NCI-H128 (cell line): ENCODE measurements at regions not wholly inside any gene's neighbourhood (a gene's known extent, or its start where the extent isn't known, plus 50 kb on each side); places are given as distances from the start of the nearest gene placed in this dataset.

Source experiments
- DNase-seq: peaks from one replicate; lab custom pipeline; 2025; ENCODE audit not compliant: unreplicated experiment; lab: John Stamatoyannopoulos, UW

DNA sequence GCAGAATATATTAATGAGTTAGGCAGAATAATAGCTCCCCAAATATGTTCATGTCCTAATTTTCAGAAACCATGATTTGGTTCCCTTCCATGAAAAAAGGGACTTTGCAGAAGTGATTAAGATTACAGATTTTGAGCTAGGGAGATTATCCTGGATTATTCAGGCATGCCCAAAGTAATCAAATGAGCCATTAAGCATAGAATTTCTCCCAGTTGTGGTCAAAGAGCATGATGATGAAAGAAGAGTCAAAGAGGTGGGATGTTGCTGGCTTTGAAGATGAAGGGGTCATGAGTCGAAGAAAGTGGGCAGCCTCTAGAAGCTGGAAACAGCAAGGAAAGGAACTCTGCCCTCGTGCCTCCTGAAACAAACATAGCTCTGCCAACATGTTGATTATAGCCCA lies 254.2 kb upstream of the CDIN1 start:
- no peak for DNase-seq

GRCh38 chr15:36329592-36329991 lies 249.8 kb upstream of the CDIN1 start:
- DNase-seq = no peak

DNA sequence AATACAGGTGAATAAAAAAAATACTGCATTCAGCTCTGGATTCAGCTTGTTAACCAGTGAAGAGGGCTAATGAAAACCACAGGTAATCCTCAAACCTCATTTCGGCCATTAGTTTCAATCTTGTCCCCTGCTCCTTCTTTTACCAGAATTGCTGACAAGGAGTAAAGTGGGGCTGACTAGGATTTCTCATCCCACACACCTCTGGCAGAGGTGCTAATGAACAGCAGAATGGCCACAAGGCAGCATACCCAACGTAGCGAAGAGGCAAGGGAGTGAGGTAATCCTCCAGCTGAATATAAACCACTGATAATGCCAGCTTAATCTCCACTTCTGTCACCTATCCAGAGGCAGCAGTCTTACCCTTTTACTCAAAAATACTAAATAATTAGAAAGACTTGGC lies 248.8 kb upstream of the CDIN1 start:
- no peak for DNase-seq

DNA sequence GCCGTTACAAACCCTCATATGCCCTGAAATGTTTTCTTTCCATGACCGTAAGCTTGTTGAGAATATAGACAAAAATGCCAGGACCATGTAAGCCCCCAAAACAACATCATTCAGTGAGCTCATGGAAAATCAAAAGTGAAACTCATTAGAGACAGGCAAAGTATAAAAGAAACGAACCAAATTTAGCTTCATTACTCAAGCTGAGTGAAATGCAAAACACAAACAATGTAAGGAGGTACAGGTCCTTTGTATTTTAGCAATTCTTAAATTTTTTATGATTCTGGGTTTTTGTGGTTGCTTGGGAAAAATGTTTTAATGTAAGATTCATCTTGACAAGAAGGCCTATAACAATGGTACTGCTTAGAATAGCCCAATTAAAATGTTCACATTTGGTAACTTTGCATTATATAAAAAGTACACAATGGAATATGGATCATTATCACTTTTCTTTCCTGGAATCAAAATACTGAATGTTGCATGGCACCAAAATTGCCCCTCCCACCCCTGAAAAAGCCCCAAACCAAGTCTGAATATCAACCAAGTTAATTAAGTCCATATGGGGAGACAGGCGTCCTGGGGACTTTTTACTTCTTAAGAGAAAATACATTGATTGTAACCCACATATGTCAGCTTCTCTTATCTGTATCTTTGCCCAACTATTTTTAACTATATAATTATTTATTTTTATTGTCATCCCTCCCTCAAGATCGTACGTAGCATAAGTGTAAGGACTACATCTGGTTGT lies 247.7 kb upstream of the CDIN1 start:
- no peak for DNase-seq

GRCh38 chr15:36332301-36332700 lies 247.1 kb upstream of the CDIN1 start:
- no peak for DNase-seq

DNA sequence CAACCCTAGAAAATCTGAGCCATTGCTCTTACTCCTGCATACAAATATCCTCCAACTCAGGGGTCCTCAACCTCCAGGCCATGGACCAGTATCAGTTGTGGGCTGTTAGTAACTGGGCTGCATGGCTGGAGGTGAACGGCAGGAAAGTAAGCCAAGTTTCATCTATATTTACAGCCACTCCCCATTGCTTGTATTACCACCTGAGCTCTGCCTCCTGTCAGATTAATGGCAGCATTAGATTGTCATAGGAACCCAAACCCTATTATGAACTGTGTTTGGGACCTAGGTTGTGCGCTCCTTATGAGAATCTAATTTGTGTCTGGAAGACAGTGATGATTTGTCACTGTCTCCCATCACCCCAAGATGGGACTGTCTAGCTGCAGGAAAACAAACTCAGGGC lies 246.5 kb upstream of the CDIN1 start:
- DNase-seq = no peak

- DNase-seq = no peak
These were observed 245.4 kb upstream of the CDIN1 start for GRCh38 chr15:36334059-36334458.

GRCh38 chr15:36335224-36335623 lies 244.2 kb upstream of the CDIN1 start:
- DNase-seq = no peak

DNA sequence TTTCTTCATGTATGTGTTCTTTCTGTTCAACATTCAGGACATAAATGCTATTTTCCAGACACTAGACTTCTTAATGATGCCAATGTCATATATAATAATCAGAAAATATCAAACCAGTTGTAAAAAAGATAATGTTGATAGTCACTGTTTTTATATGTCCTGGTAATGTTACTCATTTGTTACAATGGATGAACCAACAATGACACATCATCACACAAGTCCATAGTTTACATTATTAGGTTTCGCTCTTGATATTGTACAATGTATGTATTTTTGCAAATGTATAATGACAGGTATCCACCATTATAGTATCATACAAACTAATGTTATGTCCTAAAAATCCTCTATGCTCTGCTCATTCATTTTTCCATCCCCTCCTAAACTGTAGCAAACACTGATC lies 243.8 kb upstream of the CDIN1 start:
- no peak for DNase-seq

DNA sequence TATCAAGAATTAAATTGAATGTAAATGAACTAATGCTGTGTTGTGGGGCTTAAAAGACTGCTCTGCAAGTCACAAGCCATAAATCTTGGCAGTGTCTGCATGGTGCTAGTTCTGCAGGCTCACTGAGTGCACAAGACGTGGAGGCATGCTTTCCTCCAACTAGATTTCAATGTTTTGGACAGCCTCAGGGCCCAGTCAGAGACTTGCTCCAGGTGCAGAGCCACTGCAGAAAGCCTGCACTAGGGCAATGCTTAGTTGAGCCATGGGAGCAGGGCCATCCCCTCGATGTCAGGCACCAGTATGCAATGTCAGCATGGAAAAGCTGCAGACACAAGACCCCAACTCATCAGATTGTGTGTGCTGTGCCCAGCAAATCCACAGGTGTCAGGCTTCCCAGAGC lies 234.5 kb upstream of the CDIN1 start:
- DNase-seq = no peak

GRCh38 chr15:36347272-36347858 lies 232.1 kb upstream of the CDIN1 start:
- no peak for DNase-seq

DNA sequence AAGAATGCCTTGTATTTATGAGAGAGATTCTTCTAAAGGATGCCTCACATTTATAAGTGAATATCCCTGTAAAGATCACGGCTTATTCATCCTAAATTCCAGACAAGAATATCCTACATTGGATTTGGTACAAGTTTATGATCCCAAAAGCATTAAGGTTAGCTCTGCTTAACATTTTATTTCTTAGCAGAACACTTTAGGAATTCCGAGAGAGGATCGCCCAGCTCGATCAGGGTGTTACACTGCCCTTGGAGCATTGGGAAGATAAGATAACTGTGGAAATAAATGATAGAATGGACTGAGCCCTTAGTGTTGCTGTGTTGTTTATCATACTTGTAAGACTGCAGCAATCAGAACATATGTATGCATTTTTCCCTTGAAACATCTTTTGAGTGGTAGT lies 223.0 kb upstream of the CDIN1 start:
- no peak for DNase-seq

DNA sequence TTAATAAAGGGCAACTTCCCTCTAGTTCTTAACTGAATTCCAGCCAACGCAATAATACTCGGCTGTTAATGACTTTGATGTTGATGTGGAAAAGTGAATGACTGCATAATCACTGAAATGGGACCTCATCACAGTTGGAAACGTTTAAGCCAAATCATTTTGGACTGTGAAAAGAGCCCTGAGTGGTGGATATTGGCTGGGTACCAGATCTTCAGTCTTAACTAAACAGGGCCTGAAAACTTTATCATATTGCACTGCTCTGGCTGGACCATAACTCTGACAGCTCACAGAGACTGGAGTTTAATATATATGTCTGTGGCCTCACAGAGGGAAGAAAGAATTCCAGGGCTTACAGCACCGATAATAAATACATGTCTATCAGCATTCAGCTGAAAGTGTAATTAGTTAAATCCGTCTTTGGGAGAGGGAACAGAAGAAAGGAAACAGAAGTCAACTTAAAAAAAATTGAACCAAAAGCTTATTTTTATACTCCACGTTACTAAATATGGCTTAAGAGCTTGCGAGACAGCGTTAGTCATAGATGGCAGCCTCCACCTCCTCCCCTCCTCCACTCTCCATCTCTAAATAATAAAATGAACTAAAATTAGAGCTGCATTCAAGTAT lies 222.3 kb upstream of the CDIN1 start:
- no peak for DNase-seq

DNA sequence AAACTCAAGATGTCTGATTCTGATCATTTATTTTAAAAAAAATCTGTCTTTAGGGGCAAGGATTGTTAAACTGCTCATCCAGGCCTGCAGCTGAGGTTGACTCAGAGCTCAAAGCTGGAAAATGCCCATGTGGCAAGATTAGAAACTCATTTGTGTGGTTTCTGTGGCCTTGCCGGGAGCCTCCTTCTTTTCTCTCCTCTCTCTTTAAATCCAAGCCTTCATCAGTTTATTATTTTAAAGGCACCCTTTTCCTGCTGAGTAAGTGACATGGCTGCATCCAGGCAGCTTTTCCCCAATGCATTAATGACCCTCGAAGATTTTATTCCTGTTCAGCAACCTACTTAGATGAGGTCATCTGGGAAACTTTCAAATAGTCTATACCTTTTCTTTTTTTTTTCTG lies 221.3 kb upstream of the CDIN1 start:
- no peak for DNase-seq

GRCh38 chr15:36358523-36358922 lies 220.9 kb upstream of the CDIN1 start:
- DNase-seq = no peak

- no peak for DNase-seq
These were observed 220.1 kb upstream of the CDIN1 start for GRCh38 chr15:36359286-36359685.

DNA sequence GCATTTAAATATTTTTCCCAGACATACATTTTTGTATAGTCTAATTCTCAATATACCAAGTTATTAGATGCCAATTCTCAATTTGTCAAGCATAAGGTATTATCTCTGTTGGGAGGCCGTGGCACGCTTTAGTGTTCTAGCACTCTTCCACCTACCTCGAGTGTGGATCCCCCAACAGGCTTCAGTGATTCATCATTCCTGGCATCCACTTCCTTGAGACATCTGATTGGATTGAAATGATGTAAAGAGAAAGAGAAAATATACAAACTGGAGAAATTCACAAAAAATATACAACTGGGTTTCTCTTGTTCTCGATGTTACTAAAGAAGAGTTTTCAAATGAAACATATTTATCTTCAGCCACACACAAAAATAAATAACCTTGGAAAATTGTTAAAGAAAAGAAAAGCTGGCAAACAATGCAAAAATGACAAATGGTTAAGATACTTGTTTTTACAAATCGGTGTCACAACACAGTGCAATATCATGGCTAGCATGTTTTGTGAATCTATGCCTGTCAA lies 218.0 kb upstream of the CDIN1 start:
- DNase-seq = no peak

- no peak for DNase-seq
These were observed 216.9 kb upstream of the CDIN1 start for GRCh38 chr15:36362509-36362915.

- DNase-seq = no peak
These were observed 216.1 kb upstream of the CDIN1 start for GRCh38 chr15:36363335-36363734.

DNA sequence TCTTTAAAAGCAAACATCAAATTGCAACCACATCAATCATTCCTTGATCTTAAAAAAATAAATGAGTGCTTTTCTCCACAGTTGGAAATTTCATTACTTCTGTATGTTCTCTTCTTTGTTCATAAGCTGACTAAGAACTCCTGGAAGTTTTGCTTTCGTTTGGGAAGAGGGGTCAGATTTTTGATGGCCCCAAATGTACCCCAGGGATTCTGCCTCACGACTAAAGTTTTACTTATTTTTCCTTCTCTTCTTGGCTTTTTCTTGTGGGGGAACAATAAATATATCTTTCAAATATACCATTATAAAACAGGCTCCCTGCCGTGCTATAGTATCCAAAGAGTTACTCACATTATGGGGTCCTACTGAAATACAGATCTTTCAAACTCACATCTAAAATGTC lies 215.0 kb upstream of the CDIN1 start:
- DNase-seq = no peak

GRCh38 chr15:36365963-36366362 lies 213.5 kb upstream of the CDIN1 start:
- DNase-seq = no peak

GRCh38 chr15:36370051-36370730 lies 209.2 kb upstream of the CDIN1 start:
- DNase-seq = no peak
